OCI-LY7 (cell line): ENCODE measurements at regions not wholly inside any gene's neighbourhood (a gene's known extent, or its start where the extent isn't known, plus 50 kb on each side); places are given as distances from the start of the nearest gene placed in this dataset.

Experiments used
- BruUV-seq: library from RNA; stranded (reverse); fragments of 400-500 nt; replicated peaks from 2 replicates; lab custom pipeline; 2021; lab: Mats Ljungman, UMichigan
- CTCF ChIA-PET: fragments of 300-600 bp; sonication (Branson Sonifier 250); formaldehyde crosslinking; loops from one replicate; lab custom pipeline; 2022; ENCODE audit warnings: antibody characterized with exemption; ENCODE audit not compliant: unreplicated experiment; lab: Charles Lee
- POLR2A ChIA-PET: fragments of 300-600 bp; sonication (Branson Sonifier 250); formaldehyde crosslinking; loops from one replicate; lab custom pipeline; 2022; ENCODE audit warnings: antibody characterized with exemption; lab: Charles Lee
- DNase-seq: peaks from one replicate; pipeline ENCODE4 v3.0.0-alpha.2; 2015; ENCODE audit warnings: low spot score
- H2AFZ ChIP-seq: fragments of 200-600 bp; sonication (generic), shearing (Covaris generic); 2 replicates; pipeline ENCODE4 v1.6.1; 2014; ENCODE audit warnings: mild to moderate bottlenecking, antibody characterized with exemption, low read length, moderate library complexity
- H3K27ac ChIP-seq: fragments of 200-600 bp; sonication (generic); 2 replicates; pipeline ENCODE4 v1.5.1; 2014; ENCODE audit warnings: mixed run types, low read depth, mild to moderate bottlenecking, moderate library complexity, low read length, inconsistent platforms; ENCODE audit not compliant: poor library complexity, severe bottlenecking
- H3K36me3 ChIP-seq: fragments of 200-600 bp; sonication (generic); 2 replicates; pipeline ENCODE4 v1.6.1; 2014; ENCODE audit warnings: mild to moderate bottlenecking, antibody characterized with exemption, low read length, moderate library complexity, mixed read lengths; ENCODE audit not compliant: insufficient read depth
- H3K4me1 ChIP-seq: fragments of 200-600 bp; sonication (generic); 2 replicates; pipeline ENCODE4 v1.5.1; 2014; ENCODE audit warnings: mild to moderate bottlenecking, low read length; ENCODE audit not compliant: insufficient read depth, poor library complexity, severe bottlenecking
- H3K4me2 ChIP-seq: fragments of 200-600 bp; sonication (generic); 2 replicates; pipeline ENCODE4 v1.6.1; 2014; ENCODE audit warnings: mild to moderate bottlenecking, low read length
- H3K4me3 ChIP-seq: fragments of 200-600 bp; sonication (generic); 2 replicates; pipeline ENCODE4 v1.5.1; 2014; ENCODE audit warnings: mild to moderate bottlenecking, low read depth, low read length; ENCODE audit not compliant: poor library complexity, severe bottlenecking
- H3K79me2 ChIP-seq: fragments of 200-600 bp; sonication (generic); 2 replicates; pipeline ENCODE4 v1.6.1; 2016; ENCODE audit warnings: low read depth, mild to moderate bottlenecking, low read length, moderate library complexity, mixed read lengths; ENCODE audit not compliant: insufficient read depth
- H3K9me2 ChIP-seq: fragments of 200-600 bp; sonication (generic); 2 replicates; pipeline ENCODE4 v1.6.1; 2016; ENCODE audit warnings: mild to moderate bottlenecking, low read length, mixed read lengths; ENCODE audit not compliant: insufficient read depth
- H3K9me3 ChIP-seq: fragments of 200-600 bp; sonication (generic); 2 replicates; pipeline ENCODE4 v1.6.1; 2014; ENCODE audit warnings: mild to moderate bottlenecking, mixed run types, low read length, mixed read lengths
- H4K20me1 ChIP-seq: fragments of 200-600 bp; sonication (generic); 2 replicates; pipeline ENCODE4 v1.6.1; 2014; ENCODE audit warnings: mild to moderate bottlenecking, antibody characterized with exemption, low read length, moderate library complexity, mixed read lengths; ENCODE audit not compliant: insufficient read depth
- CTCF ChIP-seq: fragments of 200-600 bp; sonication (generic); conservative IDR thresholded peaks from 2 replicates; pipeline ENCODE4 v1.5.1; 2014; ENCODE audit warnings: mild to moderate bottlenecking, antibody characterized with exemption, low read length, moderate library complexity, mixed read lengths
- EZH2phosphoT487 ChIP-seq: fragments of 200-600 bp; sonication (generic); IDR thresholded peaks from 2 replicates; pipeline ENCODE4 v1.6.1; 2018; ENCODE audit warnings: low read depth, borderline replicate concordance, mild to moderate bottlenecking, mixed run types, antibody characterized with exemption, low read length, moderate library complexity, mixed read lengths
- intact Hi-C: fragments of 100-400 bp; cut with micrococcal nuclease; formaldehyde crosslinking; loops from one replicate; pipeline ENCODE4 v1.10.0; 2022; ENCODE audit not compliant: unreplicated experiment

- TF ChIP-seq EZH2phosphoT487 (no peak), CTCF (no peak)
- Histone ChIP-seq H3K79me2 (no peaks in the 10 kb centered on the region), H3K4me2 (no peak overlapping the region), H3K4me3 (no peak overlapping the region), H3K4me1 (peaks cover 6% of the 10 kb centered on the region), H3K9me3 (peaks cover 6% of the 10 kb centered on the region; the same call in 1 of the 2 replicates), H3K27ac (no peak overlapping the region), H2AFZ (no peak overlapping the region), H3K36me3 (no peaks in the 10 kb centered on the region), H4K20me1 (no peaks in the 10 kb centered on the region), H3K9me2 (no peaks in the 10 kb centered on the region)
- intact Hi-C loops: no loop called here
- ChIA-PET POLR2A (no interaction called here), CTCF (no interaction called here)
- no peak for DNase-seq
- no TSS peak for BruUV-seq
Measured at GRCh38 chr15:38091078-38091645, 156.7 kb downstream of the TMCO5A start.

GRCh38 chr15:38093931-38094330, 158.7 kb upstream of the SPRED1 start:
- Histone ChIP-seq H3K79me2 (no peaks in the 10 kb centered on the region), H3K36me3 (no peaks in the 10 kb centered on the region; the same call in 1 of the 2 replicates), H4K20me1 (no peaks in the 10 kb centered on the region), H3K4me1 (no peaks in the 10 kb centered on the region), H3K4me2 (no peak overlapping the region), H3K4me3 (no peak overlapping the region), H3K27ac (no peak overlapping the region), H3K9me2 (no peaks in the 10 kb centered on the region), H3K9me3 (peaks cover 10% of the 10 kb centered on the region; the same call in 1 of the 2 replicates), H2AFZ (no peak overlapping the region)
- DNase-seq: no peak
- no TSS peak for BruUV-seq
- TF ChIP-seq EZH2phosphoT487: no peak
- no peak for TF ChIP-seq CTCF
- POLR2A ChIA-PET: interaction anchor here (0.6 to 0.8 kb wide), 2 partner anchors 67 to 1849 kb away, joined by 3 to 4 read pairs; no protein-coding TSS in a partner anchor
- intact Hi-C loops: no loop called here
- CTCF ChIA-PET: interaction anchor here (0.9 kb wide), 1 partner anchor 8 kb away, joined by 3 read pairs; no protein-coding TSS in a partner anchor

- BruUV-seq: no TSS peak
Measured at GRCh38 chr15:38102972-38103371, 149.7 kb upstream of the SPRED1 start.

More at GRCh38 chr15:38102972-38103371, 149.7 kb upstream of the SPRED1 start:
- no peak for TF ChIP-seq CTCF
- POLR2A ChIA-PET: no interaction called here
- Histone ChIP-seq H3K4me2 (no peak overlapping the region), H3K9me3 (no peaks in the 10 kb centered on the region), H4K20me1 (no peaks in the 10 kb centered on the region), H3K79me2 (no peaks in the 10 kb centered on the region), H2AFZ (no peak overlapping the region), H3K36me3 (no peaks in the 10 kb centered on the region), H3K9me2 (no peaks in the 10 kb centered on the region), H3K4me1 (no peaks in the 10 kb centered on the region), H3K27ac (no peak overlapping the region), H3K4me3 (no peak overlapping the region)
- intact Hi-C loops: no loop called here
- CTCF ChIA-PET: no interaction called here
- no peak for DNase-seq
